ENCODE measurements at regions not wholly inside any gene's neighbourhood (a gene's known extent, or its start where the extent isn't known, plus 50 kb on each side); places are given as distances from the start of the nearest gene placed in this dataset.

DNA sequence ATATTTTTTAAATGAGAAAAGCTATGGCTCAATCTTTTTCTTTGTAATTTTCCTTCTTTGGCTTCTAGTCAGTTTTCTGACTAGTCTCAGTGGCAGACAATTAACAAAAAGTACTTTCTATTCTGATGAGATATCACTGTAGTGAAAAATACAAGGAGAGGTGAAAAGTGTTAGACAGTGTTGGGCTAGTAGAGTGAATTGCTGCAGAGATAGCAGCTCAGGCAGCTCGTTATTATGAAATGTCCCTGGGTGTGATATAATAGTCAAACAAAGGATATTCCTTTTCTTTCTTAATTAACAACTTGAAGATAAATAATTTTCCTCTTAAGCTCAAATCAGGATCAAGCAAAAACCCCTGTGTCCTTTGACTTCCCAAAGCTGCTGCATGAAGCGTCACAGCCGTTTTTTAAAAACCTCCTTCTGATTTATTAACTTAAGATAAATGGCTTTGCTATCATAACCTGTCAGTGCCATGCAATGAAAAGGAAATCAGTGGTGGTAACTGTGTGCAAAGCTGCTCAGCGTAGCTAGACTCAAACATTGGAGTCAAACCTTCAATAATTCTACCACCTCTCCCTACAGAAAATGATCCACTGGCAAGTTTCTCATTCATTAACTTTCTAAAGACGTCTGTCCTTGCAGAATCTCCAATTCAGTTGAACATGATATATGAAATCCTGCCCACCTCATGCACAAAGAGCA, 646.6 kb upstream of the PTBP2 start:
- no peak overlapping the region for H3K9ac ChIP-seq (replicated peaks in 1 of 4; ENCODE audit: extremely low read depth in 1 of 4, low read depth in 3 of 4, low read length in 3 of 4)
- DNase-seq (ENCODE audit: low read depth in 1 of 2, low spot score in 2 of 2), result no peak
- no peak overlapping the region for H2BK20ac ChIP-seq (ENCODE audit: low read length)
- no peaks in the 10 kb centered on the region for H3K9me3 ChIP-seq (ENCODE audit: insufficient read depth in 2 of 2, low read depth in 1 of 2, low read length in 1 of 2)
- no peak overlapping the region for H3K4ac ChIP-seq (replicated peaks; ENCODE audit: insufficient read length, low read depth, low read length)
- H4K5ac ChIP-seq (ENCODE audit: insufficient read length, low read depth, low read length), result no peak overlapping the region
- H2AK5ac ChIP-seq (ENCODE audit: low read depth, low read length), result no peak overlapping the region
- no peak overlapping the region for H3K56ac ChIP-seq (replicated peaks; ENCODE audit: insufficient read length, low read depth, low read length)
- H3K23me2 ChIP-seq (ENCODE audit: low read depth, low read length), result no peaks in the 10 kb centered on the region
- H4K20me1 ChIP-seq (replicated peaks in 1 of 2; ENCODE audit: control insufficient read depth in 1 of 2, insufficient read depth in 2 of 2, low read length in 2 of 2), result no peaks in the 10 kb centered on the region
- no peak overlapping the region for H3K27ac ChIP-seq (ENCODE audit: low read depth, low read length)
- no peak overlapping the region for H4K91ac ChIP-seq (replicated peaks; ENCODE audit: insufficient read length, low read length)
- ChIA-PET POLR2A (ENCODE audit: partially characterized antibody) (interaction anchor here (1.1 kb wide), 1 partner anchor 31 kb away, joined by 3 read pairs; no protein-coding TSS in a partner anchor), CTCF (ENCODE audit: partially characterized antibody) (interaction anchor here (0.5 to 1.0 kb wide), 2 partner anchors 161 to 183 kb away, joined by 3 to 4 read pairs; no protein-coding TSS in a partner anchor)
- no peaks in the 10 kb centered on the region for H3K79me1 ChIP-seq (ENCODE audit: low read depth, low read length)
- H3K36me3 ChIP-seq (ENCODE audit: control insufficient read depth in 2 of 4, insufficient read depth in 4 of 4, low read length in 3 of 4), result no peaks in the 10 kb centered on the region
- TF ChIP-seq, protein P1, sequence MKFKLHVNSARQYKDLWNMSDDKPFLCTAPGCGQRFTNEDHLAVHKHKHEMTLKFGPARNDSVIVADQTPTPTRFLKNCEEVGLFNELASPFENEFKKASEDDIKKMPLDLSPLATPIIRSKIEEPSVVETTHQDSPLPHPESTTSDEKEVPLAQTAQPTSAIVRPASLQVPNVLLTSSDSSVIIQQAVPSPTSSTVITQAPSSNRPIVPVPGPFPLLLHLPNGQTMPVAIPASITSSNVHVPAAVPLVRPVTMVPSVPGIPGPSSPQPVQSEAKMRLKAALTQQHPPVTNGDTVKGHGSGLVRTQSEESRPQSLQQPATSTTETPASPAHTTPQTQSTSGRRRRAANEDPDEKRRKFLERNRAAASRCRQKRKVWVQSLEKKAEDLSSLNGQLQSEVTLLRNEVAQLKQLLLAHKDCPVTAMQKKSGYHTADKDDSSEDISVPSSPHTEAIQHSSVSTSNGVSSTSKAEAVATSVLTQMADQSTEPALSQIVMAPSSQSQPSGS (IDR thresholded peaks at IDR 0.05; ENCODE audit: low read length), result no peak
- no peak overlapping the region for H2BK12ac ChIP-seq (ENCODE audit: low read depth, low read length)
- H2BK15ac ChIP-seq (ENCODE audit: low read length), result no peak overlapping the region
- no peaks in the 10 kb centered on the region for H3K4me1 ChIP-seq (replicated peaks in 1 of 4; ENCODE audit: control insufficient read depth in 3 of 4, insufficient read depth in 4 of 4, low read length in 3 of 4)
- no peak overlapping the region for H2AFZ ChIP-seq (ENCODE audit: low read length)
- H3K4me2 ChIP-seq (ENCODE audit: insufficient read depth in 1 of 2, low read depth in 2 of 2, low read length in 2 of 2), result no peak overlapping the region
- no peak overlapping the region for H3K4me3 ChIP-seq (ENCODE audit: extremely low read depth in 1 of 4, insufficient read depth in 2 of 4, low read depth in 3 of 4, low read length in 4 of 4)
- no peak for FAIRE-seq
- no peak overlapping the region for H3K18ac ChIP-seq (ENCODE audit: extremely low read depth, low read length)
- H3K23ac ChIP-seq (ENCODE audit: insufficient read length), result no peak overlapping the region
- WGBS, 2 experiments (ENCODE audit: extremely low coverage in 1 of 2, insufficient coverage in 1 of 2, insufficient read length in 1 of 2, insufficient replicate concordance in 2 of 2, low coverage in 1 of 2, low lambda C conversion rate in 2 of 2, missing lambda C conversion rate in 1 of 2), result 88% methylated on average over 5 of the region's 5 CpGs; no CpG with 5 or more reads in 1 of the 2 experiments
- H3K79me2 ChIP-seq (ENCODE audit: control insufficient read depth in 1 of 2, insufficient read depth in 2 of 2, low read length in 2 of 2), result no peaks in the 10 kb centered on the region
- no peak overlapping the region for H2BK120ac ChIP-seq (replicated peaks; ENCODE audit: low read depth, low read length)
- H3K14ac ChIP-seq (ENCODE audit: insufficient read length), result no peak overlapping the region
- no peaks in the 10 kb centered on the region for H3K27me3 ChIP-seq (replicated peaks in 1 of 4; ENCODE audit: control insufficient read depth in 3 of 4, extremely low read depth in 1 of 4, insufficient read depth in 3 of 4, low read length in 3 of 4)
- no peak overlapping the region for H2BK5ac ChIP-seq (ENCODE audit: low read depth, low read length)
- H4K8ac ChIP-seq (ENCODE audit: extremely low read depth, insufficient read depth, low read length), result no peak overlapping the region

Data from H1 (cell line).